ENCODE measurements at regions not wholly inside any gene's neighbourhood (a gene's known extent, or its start where the extent isn't known, plus 50 kb on each side); places are given as distances from the start of the nearest gene placed in this dataset.
"Not testable (repeated sequence)": the region's sequence is repeated elsewhere in the genome, so short reads cannot be mapped to it uniquely, and the experiment has no call there.

DNA sequence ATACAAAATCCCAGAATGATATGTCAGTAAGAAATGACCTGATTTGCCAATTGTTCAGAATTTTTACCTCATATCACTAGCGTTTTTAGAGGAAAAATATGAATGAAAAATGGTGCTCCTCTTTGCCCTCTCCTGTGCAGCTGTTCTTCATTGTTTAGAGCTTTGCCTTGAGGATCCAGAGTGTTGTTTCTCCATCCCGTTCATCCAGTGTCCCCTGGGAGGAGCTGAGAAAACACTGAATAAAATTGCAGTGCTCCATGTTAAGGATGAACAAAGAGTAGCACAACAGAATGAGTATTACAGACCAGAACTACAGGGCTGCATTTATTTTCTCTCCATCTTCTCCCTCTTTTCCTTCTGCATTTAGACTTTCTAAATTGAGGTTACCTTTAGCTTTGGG is 133.1 kb downstream of the ADCYAP1 start:
- no peak for DNase-seq
- Histone ChIP-seq H3K4me2 (ENCODE audit: unreplicated experiment) (no peak overlapping the region), H3K27me3 (replicated peaks; ENCODE audit: insufficient read depth) (no peaks in the 10 kb centered on the region), H3K9me2 (ENCODE audit: insufficient read depth) (no peaks in the 10 kb centered on the region), H3K27ac (no peak overlapping the region), H3K79me2 (ENCODE audit: insufficient read depth) (no peaks in the 10 kb centered on the region), H3K4me1 (ENCODE audit: insufficient read depth) (no peaks in the 10 kb centered on the region), H3K9ac (no peak overlapping the region), H3F3A (ENCODE audit: insufficient read depth) (no peaks in the 10 kb centered on the region), H2AFZ (no peak overlapping the region), H3K4me3 (no peak overlapping the region), H3K36me3 (ENCODE audit: low read depth) (no peaks in the 10 kb centered on the region), H3K9me3 (ENCODE audit: low read depth) (no peaks in the 10 kb centered on the region), H4K20me1 (ENCODE audit: insufficient read depth) (no peaks in the 10 kb centered on the region)
- in situ Hi-C loops (cut with MboI), result no loop called here
- 0 to 5% methylated on average over 2 of the region's 2 CpGs for WGBS, 2 experiments (ENCODE audit: low coverage in 1 of 2, low lambda C conversion rate in 2 of 2, missing lambda C conversion rate in 2 of 2)
- TF ChIP-seq EZH2phosphoT487 (IDR thresholded peaks at IDR 0.05; ENCODE audit: insufficient read depth, low read depth), result no peak
- TF ChIP-seq EZH2 (IDR thresholded peaks at IDR 0.05; ENCODE audit: insufficient read depth, poor library complexity, severe bottlenecking), result no peak

DNA sequence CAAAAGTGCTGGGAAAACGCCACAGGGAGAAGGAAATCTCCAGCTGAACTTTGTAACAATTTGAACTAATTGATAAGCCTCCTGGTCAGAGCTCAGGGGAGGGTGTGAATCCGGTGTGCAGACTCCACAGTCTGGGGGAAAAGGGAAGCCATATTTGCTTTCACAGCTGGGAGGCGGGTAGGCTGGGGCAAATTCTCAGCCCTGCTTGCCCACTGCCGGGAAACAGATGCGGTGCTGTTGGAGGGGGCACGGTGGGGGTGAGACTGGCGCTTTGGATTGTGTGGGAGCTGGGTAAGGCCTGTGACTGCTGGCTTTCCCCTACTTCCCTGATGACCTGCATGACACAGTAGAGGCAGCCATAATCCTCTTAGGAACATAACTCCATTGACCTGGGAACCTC is 134.8 kb downstream of the ADCYAP1 start:
- no peak overlapping the region for H3K4me3 ChIP-seq
- TF ChIP-seq EZH2phosphoT487 (IDR thresholded peaks at IDR 0.05; ENCODE audit: insufficient read depth, low read depth), result no peak
- TF ChIP-seq EZH2 (IDR thresholded peaks at IDR 0.05; ENCODE audit: insufficient read depth, poor library complexity, severe bottlenecking), result no peak
- no peak overlapping the region for H2AFZ ChIP-seq
- DNase-seq, result no peak
- H3K4me2 ChIP-seq (ENCODE audit: unreplicated experiment), result no peak overlapping the region
- no peaks in the 10 kb centered on the region for H3K36me3 ChIP-seq (ENCODE audit: low read depth)
- H3K9ac ChIP-seq, result no peak overlapping the region
- H3K27me3 ChIP-seq (replicated peaks; ENCODE audit: insufficient read depth), result no peaks in the 10 kb centered on the region
- no peaks in the 10 kb centered on the region for H3K9me2 ChIP-seq (ENCODE audit: insufficient read depth)
- no peaks in the 10 kb centered on the region for H3K79me2 ChIP-seq (ENCODE audit: insufficient read depth)
- H3K9me3 ChIP-seq (ENCODE audit: low read depth), result no peaks in the 10 kb centered on the region
- no peaks in the 10 kb centered on the region for H4K20me1 ChIP-seq (ENCODE audit: insufficient read depth)
- H3F3A ChIP-seq (ENCODE audit: insufficient read depth), result no peaks in the 10 kb centered on the region
- WGBS, 2 experiments (ENCODE audit: low coverage in 1 of 2, low lambda C conversion rate in 2 of 2, missing lambda C conversion rate in 2 of 2), result 42 to 47% methylated on average over 6 to 7 of the region's 7 CpGs
- in situ Hi-C loops (cut with MboI), result no loop called here
- no peak overlapping the region for H3K27ac ChIP-seq
- H3K4me1 ChIP-seq (ENCODE audit: insufficient read depth), result no peaks in the 10 kb centered on the region

- 10% methylated on average over 2 of the region's 2 CpGs for WGBS, 2 experiments (ENCODE audit: low coverage in 1 of 2, low lambda C conversion rate in 2 of 2, missing lambda C conversion rate in 2 of 2)
- H3K4me2 ChIP-seq (ENCODE audit: unreplicated experiment); H3K4me1 ChIP-seq (ENCODE audit: insufficient read depth); H3F3A ChIP-seq (ENCODE audit: insufficient read depth); H3K27ac ChIP-seq; H3K79me2 ChIP-seq (ENCODE audit: insufficient read depth); H2AFZ ChIP-seq; H3K9me3 ChIP-seq (ENCODE audit: low read depth); DNase-seq; H4K20me1 ChIP-seq (ENCODE audit: insufficient read depth); H3K9me2 ChIP-seq (ENCODE audit: insufficient read depth); H3K36me3 ChIP-seq (ENCODE audit: low read depth); H3K27me3 ChIP-seq (replicated peaks; ENCODE audit: insufficient read depth); H3K9ac ChIP-seq; H3K4me3 ChIP-seq; in situ Hi-C loops (cut with MboI): not testable (repeated sequence)
These were observed 138.4 kb downstream of the ADCYAP1 start for GRCh38 chr18:1043039-1043438.

- no peak for DNase-seq
- H3K36me3 ChIP-seq (ENCODE audit: low read depth), result no peaks in the 10 kb centered on the region
- no peaks in the 10 kb centered on the region for H3K27me3 ChIP-seq (replicated peaks; ENCODE audit: insufficient read depth)
- in situ Hi-C loops (cut with MboI), result no loop called here
- H3F3A ChIP-seq (ENCODE audit: insufficient read depth), result no peaks in the 10 kb centered on the region
- WGBS, 2 experiments (ENCODE audit: low coverage in 1 of 2, low lambda C conversion rate in 2 of 2, missing lambda C conversion rate in 2 of 2), result 13 to 16% methylated on average over 4 of the region's 4 CpGs
- H2AFZ ChIP-seq, result no peak overlapping the region
- H3K27ac ChIP-seq, result no peak overlapping the region
- H3K9me3 ChIP-seq (ENCODE audit: low read depth), result no peaks in the 10 kb centered on the region
- H3K4me2 ChIP-seq (ENCODE audit: unreplicated experiment), result no peak overlapping the region
- H3K9me2 ChIP-seq (ENCODE audit: insufficient read depth), result no peaks in the 10 kb centered on the region
- no peak overlapping the region for H3K9ac ChIP-seq
- TF ChIP-seq EZH2phosphoT487 (IDR thresholded peaks at IDR 0.05; ENCODE audit: insufficient read depth, low read depth) (no peak), EZH2 (IDR thresholded peaks at IDR 0.05; ENCODE audit: insufficient read depth, poor library complexity, severe bottlenecking) (no peak)
- no peaks in the 10 kb centered on the region for H4K20me1 ChIP-seq (ENCODE audit: insufficient read depth)
- H3K4me1 ChIP-seq (ENCODE audit: insufficient read depth), result no peaks in the 10 kb centered on the region
- no peak overlapping the region for H3K4me3 ChIP-seq
- H3K79me2 ChIP-seq (ENCODE audit: insufficient read depth), result no peaks in the 10 kb centered on the region
These were observed 141.0 kb downstream of the ADCYAP1 start for GRCh38 chr18:1045658-1046057.

DNA sequence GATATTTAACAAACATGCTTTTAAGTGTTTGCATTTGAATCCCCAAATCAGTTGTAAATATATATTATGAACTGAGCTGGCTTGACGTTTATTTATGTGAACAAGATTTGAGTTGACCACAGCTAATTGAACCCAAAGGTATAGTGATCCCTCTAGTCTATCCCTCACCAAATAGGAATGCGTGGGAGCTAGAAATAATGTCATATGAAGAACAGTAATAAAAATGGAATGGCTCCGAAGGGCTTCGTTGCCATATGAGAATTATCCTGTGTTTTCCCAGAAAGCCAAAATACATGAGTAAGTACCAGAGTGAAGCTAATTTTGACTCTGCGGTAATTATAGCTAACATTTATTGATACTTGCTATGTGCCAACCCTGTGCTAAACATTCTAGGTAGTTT is 142.7 kb downstream of the ADCYAP1 start:
- Histone ChIP-seq H4K20me1 (ENCODE audit: insufficient read depth) (no peaks in the 10 kb centered on the region), H3K79me2 (ENCODE audit: insufficient read depth) (no peaks in the 10 kb centered on the region), H3F3A (ENCODE audit: insufficient read depth) (no peaks in the 10 kb centered on the region), H3K27me3 (replicated peaks; ENCODE audit: insufficient read depth) (no peaks in the 10 kb centered on the region), H3K9ac (no peak overlapping the region), H3K9me2 (ENCODE audit: insufficient read depth) (no peaks in the 10 kb centered on the region), H3K4me1 (ENCODE audit: insufficient read depth) (no peaks in the 10 kb centered on the region), H3K4me3 (no peak overlapping the region), H2AFZ (no peak overlapping the region), H3K4me2 (ENCODE audit: unreplicated experiment) (no peak overlapping the region), H3K27ac (no peak overlapping the region; the same call in 1 of the 2 replicates), H3K9me3 (ENCODE audit: low read depth) (no peaks in the 10 kb centered on the region), H3K36me3 (ENCODE audit: low read depth) (no peaks in the 10 kb centered on the region)
- in situ Hi-C loops (cut with MboI), result no loop called here
- peak; percentile 47 for DNase-seq
- TF ChIP-seq EZH2 (IDR thresholded peaks at IDR 0.05; ENCODE audit: insufficient read depth, poor library complexity, severe bottlenecking), result no peak
- TF ChIP-seq EZH2phosphoT487 (IDR thresholded peaks at IDR 0.05; ENCODE audit: insufficient read depth, low read depth), result no peak
- 22 to 38% methylated on average over 5 of the region's 5 CpGs for WGBS, 2 experiments (ENCODE audit: low coverage in 1 of 2, low lambda C conversion rate in 2 of 2, missing lambda C conversion rate in 2 of 2)
